ENCODE measurements at regions not wholly inside any gene's neighbourhood (a gene's known extent, or its start where the extent isn't known, plus 50 kb on each side); places are given as distances from the start of the nearest gene placed in this dataset.

DNA sequence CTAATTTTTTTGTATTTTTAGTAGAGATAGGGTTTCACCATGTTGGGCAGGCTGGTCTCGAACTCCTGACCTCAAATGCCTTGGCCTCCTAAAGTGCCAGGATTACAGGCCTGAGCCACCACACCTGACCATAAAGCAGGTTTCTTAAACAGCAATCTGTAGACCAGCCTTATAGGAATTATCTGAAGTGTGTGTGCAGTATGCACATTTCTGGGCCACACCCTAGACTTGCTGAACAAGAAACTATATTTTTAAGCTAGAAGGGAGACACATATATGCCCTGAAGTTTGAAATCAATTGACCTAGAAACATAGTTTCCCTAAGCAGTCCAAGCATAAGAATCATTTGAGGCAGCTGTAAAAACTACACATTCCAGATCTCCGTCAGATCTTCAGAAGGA is 805.7 kb downstream of the TUSC7 start:
- no peak for TF ChIP-seq POLR2A (IDR thresholded peaks at IDR 0.05)
- TF ChIP-seq, protein P1, sequence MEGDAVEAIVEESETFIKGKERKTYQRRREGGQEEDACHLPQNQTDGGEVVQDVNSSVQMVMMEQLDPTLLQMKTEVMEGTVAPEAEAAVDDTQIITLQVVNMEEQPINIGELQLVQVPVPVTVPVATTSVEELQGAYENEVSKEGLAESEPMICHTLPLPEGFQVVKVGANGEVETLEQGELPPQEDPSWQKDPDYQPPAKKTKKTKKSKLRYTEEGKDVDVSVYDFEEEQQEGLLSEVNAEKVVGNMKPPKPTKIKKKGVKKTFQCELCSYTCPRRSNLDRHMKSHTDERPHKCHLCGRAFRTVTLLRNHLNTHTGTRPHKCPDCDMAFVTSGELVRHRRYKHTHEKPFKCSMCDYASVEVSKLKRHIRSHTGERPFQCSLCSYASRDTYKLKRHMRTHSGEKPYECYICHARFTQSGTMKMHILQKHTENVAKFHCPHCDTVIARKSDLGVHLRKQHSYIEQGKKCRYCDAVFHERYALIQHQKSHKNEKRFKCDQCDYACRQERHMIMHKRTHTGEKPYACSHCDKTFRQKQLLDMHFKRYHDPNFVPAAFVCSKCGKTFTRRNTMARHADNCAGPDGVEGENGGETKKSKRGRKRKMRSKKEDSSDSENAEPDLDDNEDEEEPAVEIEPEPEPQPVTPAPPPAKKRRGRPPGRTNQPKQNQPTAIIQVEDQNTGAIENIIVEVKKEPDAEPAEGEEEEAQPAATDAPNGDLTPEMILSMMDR (IDR thresholded peaks at IDR 0.05): no peak

All from Peyer's patch (tissue), 4 donors.